ENCODE measurements at regions not wholly inside any gene's neighbourhood (a gene's known extent, or its start where the extent isn't known, plus 50 kb on each side); places are given as distances from the start of the nearest gene placed in this dataset.

DNA sequence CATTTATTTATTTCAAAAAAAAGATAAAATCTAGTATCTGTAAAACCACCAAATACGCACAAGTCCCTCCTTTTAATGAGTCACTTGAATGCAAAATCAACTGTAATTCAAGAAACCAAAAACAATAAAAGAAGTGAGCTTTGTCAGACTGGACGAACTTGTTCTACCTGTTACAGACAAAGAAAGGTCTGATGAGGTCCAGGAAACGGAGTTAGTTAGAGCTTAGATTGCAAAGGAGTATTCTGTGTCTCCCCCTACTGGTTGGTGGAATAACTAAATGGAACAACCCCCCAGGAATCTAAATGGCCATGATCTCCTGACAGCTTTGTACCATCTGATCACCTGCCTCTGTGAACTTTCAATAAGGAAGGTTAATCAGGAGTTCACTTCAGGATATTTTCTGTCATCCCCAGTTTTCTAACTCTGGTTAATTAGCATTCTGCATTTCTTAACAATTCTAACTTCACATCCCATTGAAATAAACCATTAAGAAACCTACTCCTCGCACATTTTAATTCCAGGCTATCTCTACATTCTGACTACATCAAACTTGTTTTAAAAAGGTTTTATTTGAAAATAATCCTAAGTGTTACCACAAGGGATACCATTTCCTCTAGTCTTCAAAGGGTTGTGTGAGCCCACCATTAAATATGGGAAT is 333.0 kb upstream of the SATB1 start:
- TF ChIP-seq, protein P1, sequence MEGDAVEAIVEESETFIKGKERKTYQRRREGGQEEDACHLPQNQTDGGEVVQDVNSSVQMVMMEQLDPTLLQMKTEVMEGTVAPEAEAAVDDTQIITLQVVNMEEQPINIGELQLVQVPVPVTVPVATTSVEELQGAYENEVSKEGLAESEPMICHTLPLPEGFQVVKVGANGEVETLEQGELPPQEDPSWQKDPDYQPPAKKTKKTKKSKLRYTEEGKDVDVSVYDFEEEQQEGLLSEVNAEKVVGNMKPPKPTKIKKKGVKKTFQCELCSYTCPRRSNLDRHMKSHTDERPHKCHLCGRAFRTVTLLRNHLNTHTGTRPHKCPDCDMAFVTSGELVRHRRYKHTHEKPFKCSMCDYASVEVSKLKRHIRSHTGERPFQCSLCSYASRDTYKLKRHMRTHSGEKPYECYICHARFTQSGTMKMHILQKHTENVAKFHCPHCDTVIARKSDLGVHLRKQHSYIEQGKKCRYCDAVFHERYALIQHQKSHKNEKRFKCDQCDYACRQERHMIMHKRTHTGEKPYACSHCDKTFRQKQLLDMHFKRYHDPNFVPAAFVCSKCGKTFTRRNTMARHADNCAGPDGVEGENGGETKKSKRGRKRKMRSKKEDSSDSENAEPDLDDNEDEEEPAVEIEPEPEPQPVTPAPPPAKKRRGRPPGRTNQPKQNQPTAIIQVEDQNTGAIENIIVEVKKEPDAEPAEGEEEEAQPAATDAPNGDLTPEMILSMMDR (IDR thresholded peaks at IDR 0.05), result peak; percentile 90
- Mint-ChIP-seq H3K4me3 (no peak overlapping the region), H3K9me3 (no peaks in the 10 kb centered on the region), H3K27me3 (ENCODE audit: low read depth in 2 of 2) (no peaks in the 10 kb centered on the region), H3K4me1 (peaks cover 13 to 19% of the 10 kb centered on the region in 2 donors), H3K36me3 (no peaks in the 10 kb centered on the region), H3K27ac (peak overlapping the region; percentile 17 to 27)
- no peaks in the 10 kb centered on the region for H3K36me3 ChIP-seq (ENCODE audit: control insufficient read depth, insufficient read depth, low read length)
- WGBS (ENCODE audit: insufficient coverage), result 31% methylated on average over 4 of the region's 4 CpGs
- intact Hi-C loops (cut with micrococcal nuclease), result loop anchor here (1.0 to 2.0 kb wide), 3 partner anchors 19 to 315 kb away; no protein-coding TSS in a partner anchor
- H3K4me1 ChIP-seq (ENCODE audit: control insufficient read depth, insufficient read depth, low read length), result no peaks in the 10 kb centered on the region
- peak; percentile 90 to 99 (median 97) for ATAC-seq
- H3K9me3 ChIP-seq (ENCODE audit: control insufficient read depth, insufficient read depth, low read length), result no peaks in the 10 kb centered on the region
- no peaks in the 10 kb centered on the region for H3K27me3 ChIP-seq (ENCODE audit: control insufficient read depth, insufficient read depth, low read length)
- no peak overlapping the region for H3K27ac ChIP-seq (ENCODE audit: low read length)
- DNase-seq, result peak in 1 of 2 donors; percentile 92
- H3K4me3 ChIP-seq (ENCODE audit: low read length), result no peak overlapping the region

DNA sequence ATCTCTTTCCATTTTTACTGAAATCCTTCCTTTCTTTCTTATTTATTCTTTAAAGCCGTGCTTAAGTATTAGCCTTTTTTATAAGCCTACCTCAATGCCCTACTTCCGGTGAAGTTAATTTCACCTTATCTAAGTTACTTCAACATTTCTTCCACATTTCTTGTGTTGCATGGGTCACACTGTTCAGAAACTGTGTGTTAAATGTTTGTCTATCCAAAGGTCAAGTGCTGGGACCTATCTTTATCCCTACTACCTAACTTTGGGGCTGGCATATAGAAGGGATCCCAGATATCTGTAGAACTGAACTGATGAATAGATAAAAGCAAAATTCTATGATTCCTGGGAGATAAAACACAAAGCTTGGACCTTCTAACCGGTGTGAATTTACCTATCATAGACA is 332.3 kb upstream of the SATB1 start:
- Mint-ChIP-seq H3K27me3 (ENCODE audit: low read depth in 2 of 2) (no peaks in the 10 kb centered on the region), H3K4me1 (peaks cover 13 to 19% of the 10 kb centered on the region in 2 donors), H3K9me3 (no peaks in the 10 kb centered on the region), H3K4me3 (no peak overlapping the region), H3K36me3 (no peaks in the 10 kb centered on the region), H3K27ac (peak overlapping the region; percentile 17 to 27)
- DNase-seq (no peak), ATAC-seq (no peak)
- H3K36me3 ChIP-seq (ENCODE audit: control insufficient read depth, insufficient read depth, low read length), result no peaks in the 10 kb centered on the region
- 100% methylated on average over 2 of the region's 3 CpGs for WGBS (ENCODE audit: insufficient coverage)
- no peaks in the 10 kb centered on the region for H3K9me3 ChIP-seq (ENCODE audit: control insufficient read depth, insufficient read depth, low read length)
- no peak overlapping the region for H3K4me3 ChIP-seq (ENCODE audit: low read length)
- TF ChIP-seq, protein P1 (IDR thresholded peaks at IDR 0.05), result no peak
- no peaks in the 10 kb centered on the region for H3K27me3 ChIP-seq (ENCODE audit: control insufficient read depth, insufficient read depth, low read length)
- intact Hi-C loops (cut with micrococcal nuclease), result loop anchor here (1.0 kb wide), 1 partner anchor 15 kb away; no protein-coding TSS in a partner anchor
- no peaks in the 10 kb centered on the region for H3K4me1 ChIP-seq (ENCODE audit: control insufficient read depth, insufficient read depth, low read length)
- no peak overlapping the region for H3K27ac ChIP-seq (ENCODE audit: low read length)

DNA sequence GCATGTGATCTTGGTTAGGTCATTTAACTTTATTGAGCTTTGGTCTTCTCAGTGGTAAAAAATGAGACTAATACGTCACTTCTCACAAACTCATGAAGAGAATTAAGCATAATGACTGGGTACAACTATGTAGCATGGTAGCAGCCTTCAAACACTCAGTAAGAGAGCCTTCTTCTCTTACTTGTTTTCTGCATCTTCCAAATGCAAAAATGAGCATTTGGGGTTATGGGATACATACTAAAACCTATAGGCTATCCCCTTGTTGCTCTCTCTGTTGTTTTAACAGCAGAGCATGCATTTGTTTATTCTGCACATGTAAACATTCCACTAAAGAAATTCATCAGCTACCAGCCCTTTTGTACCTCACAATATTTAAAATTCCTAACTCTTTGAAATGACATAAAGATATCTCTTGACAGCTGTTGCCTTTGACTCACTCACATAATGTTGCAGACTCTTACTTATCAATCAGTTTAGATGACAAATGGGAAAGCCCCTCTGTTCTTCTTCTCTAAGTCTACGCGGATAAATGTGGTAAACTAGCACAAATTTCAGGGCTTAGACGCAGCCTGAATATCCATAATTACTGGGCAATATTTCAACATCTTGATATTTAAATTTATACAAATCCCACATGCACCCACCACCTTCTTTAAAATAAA is 327.3 kb upstream of the SATB1 start:
- intact Hi-C loops (cut with micrococcal nuclease), result no loop called here
- Mint-ChIP-seq H3K4me1 (peaks cover 7 to 19% of the 10 kb centered on the region in 2 donors), H3K36me3 (no peaks in the 10 kb centered on the region), H3K27me3 (ENCODE audit: low read depth in 2 of 2) (no peaks in the 10 kb centered on the region), H3K27ac (no peak overlapping the region), H3K9me3 (no peaks in the 10 kb centered on the region), H3K4me3 (no peak overlapping the region)
- ATAC-seq, result no peak
- Histone ChIP-seq H3K9me3 (ENCODE audit: control insufficient read depth, insufficient read depth, low read length) (no peaks in the 10 kb centered on the region), H3K36me3 (ENCODE audit: control insufficient read depth, insufficient read depth, low read length) (no peaks in the 10 kb centered on the region), H3K4me3 (ENCODE audit: low read length) (no peak overlapping the region), H3K27me3 (ENCODE audit: control insufficient read depth, insufficient read depth, low read length) (no peaks in the 10 kb centered on the region), H3K4me1 (ENCODE audit: control insufficient read depth, insufficient read depth, low read length) (no peaks in the 10 kb centered on the region), H3K27ac (ENCODE audit: low read length) (no peak overlapping the region)
- DNase-seq, result peak in 1 of 2 donors; percentile 41
- WGBS (ENCODE audit: insufficient coverage), result 91% methylated on average over 3 of the region's 4 CpGs
- TF ChIP-seq, protein P1 (IDR thresholded peaks at IDR 0.05), result no peak
